ENCODE measurements at regions not wholly inside any gene's neighbourhood (a gene's known extent, or its start where the extent isn't known, plus 50 kb on each side); places are given as distances from the start of the nearest gene placed in this dataset.

GRCh38 chr19:34580408-34580807 lies 96.6 kb downstream of the SCGB2B2 start:
- TF ChIP-seq ZBTB7A (IDR thresholded peaks at IDR 0.05; ENCODE audit: low read depth) (no peak), TAF1 (IDR thresholded peaks at IDR 0.05; ENCODE audit: low read depth) (no peak), FOXM1 (IDR thresholded peaks at IDR 0.05; ENCODE audit: borderline replicate concordance, low read depth) (no peak), USF1 (IDR thresholded peaks at IDR 0.05) (no peak), REST (IDR thresholded peaks at IDR 0.05; ENCODE audit: low read depth) (no peak), NFIC (IDR thresholded peaks at IDR 0.05) (no peak), CEBPB (IDR thresholded peaks at IDR 0.05) (no peak), EP300 (IDR thresholded peaks at IDR 0.05; ENCODE audit: borderline replicate concordance) (no peak)

Data from Ishikawa (cell line).